HG02642 (cell line): ENCODE measurements at regions not wholly inside any gene's neighbourhood (a gene's known extent, or its start where the extent isn't known, plus 50 kb on each side); places are given as distances from the start of the nearest gene placed in this dataset.

ENCODE experiments used
- ATAC-seq: cut with Tn5 transposase; IDR thresholded peaks from one replicate; pipeline ENCODE4 v1.9.1; 2021; ENCODE audit warnings: mild to moderate bottlenecking; ENCODE audit not compliant: unreplicated experiment, poor library complexity

DNA sequence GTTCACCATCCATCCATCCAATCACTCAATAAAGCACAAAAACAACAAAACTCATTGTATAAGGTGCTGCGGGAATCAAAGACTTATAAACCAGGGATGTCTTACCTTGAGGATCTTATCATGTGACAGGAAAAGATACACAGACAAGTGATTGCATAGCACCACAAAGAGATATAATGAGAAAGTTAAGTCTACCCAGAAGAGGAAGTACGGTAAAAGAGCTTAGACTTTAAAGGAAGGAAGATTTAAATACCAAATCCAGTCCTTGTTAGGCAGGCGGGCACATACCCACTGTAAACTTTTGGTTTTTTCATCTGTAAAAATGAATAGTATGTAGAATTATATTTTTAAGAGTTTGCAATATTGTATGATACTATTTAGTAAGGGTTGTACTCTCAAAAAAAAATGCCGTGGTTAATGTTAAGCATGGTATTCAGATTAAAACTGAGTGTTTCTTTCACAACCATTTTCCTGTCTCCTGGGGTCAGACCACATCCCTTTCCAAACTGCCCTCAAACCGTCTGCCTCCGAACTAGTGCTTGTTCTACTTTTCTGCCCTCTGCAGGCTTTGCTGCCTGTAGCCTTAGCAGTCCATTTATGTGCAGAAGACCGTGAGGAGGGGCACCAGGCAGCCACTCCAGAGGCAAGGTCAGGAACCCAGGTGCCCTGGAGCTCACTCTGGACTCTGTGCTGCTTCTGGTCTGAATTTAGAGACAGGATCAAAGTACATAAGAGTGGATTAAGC is 179.5 kb upstream of the SYNDIG1 start:
- ATAC-seq = no peak

DNA sequence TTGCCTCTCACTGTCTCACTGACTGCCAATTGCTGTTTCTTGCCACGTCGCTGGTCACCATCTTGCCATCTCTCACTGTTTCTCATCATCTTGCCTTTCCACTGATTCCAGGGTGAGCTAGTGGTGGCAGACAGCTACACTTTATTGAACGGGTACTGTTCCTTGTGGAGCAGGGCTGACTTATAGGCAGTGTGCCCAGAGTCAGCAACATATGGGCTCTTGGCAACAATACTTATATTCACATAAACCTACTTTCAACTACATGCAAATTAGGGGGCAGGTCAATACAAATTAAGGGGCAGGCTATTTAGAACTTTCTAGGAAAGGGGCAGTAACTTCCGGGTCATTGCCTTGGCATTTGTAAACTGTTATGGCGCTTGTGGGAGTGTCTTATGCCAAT is 186.2 kb upstream of the SYNDIG1 start:
- no peak for ATAC-seq

DNA sequence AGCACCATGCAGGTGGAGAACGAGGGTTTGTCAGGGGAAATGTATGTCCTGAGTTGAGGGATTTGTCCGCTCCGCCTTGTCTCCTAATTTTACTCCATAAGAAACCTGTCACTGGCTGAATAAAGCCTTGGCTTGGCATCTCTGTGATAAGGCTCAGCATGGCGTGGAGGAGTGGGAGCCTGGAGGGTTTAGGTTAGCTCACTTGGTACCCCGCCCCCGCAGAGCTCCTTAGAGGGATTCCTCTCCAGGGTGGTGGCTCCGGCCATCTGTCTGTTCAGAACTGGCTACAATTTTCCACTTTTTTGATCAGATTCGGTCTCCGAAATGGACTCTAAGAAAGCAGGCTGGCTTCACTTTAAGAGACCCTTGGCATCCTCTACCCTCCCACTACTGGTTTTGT is 192.2 kb upstream of the SYNDIG1 start:
- no peak for ATAC-seq

DNA sequence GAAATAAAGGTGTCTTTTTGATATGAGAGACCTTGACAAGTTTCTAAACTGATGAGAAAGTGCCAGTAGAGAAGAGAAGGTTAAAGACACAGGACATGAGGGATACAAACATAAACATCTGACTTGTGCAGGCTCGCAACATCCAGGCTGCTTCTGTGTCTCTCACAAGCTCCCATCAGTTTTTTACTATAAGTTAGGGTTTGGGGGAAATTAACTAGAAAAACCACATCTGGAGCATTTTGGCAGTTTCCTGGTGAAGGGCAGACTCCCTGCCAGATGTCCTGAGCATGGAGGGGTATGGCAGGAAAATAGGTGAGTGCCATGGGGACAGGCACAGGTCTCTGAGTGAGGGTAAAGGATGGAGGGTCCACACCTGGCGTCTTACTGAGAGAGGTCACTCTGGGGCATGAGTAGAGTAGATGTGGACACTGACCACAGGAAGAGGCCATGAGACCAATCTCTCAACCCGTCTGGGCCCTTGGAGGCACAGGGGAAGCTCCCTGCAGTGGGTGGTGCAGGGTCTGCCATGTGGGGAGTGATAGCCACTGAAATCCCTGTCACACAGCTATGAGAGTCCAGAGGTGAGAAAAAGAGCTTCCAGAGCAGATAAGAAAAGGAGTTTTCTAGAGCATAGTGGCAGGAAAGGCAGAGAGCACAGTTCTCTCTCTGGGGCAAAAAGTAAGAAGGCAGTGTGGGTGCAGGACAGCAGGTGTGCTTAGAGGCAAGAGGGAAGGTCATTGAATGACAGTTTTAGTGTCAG is 193.3 kb upstream of the SYNDIG1 start:
- no peak for ATAC-seq

DNA sequence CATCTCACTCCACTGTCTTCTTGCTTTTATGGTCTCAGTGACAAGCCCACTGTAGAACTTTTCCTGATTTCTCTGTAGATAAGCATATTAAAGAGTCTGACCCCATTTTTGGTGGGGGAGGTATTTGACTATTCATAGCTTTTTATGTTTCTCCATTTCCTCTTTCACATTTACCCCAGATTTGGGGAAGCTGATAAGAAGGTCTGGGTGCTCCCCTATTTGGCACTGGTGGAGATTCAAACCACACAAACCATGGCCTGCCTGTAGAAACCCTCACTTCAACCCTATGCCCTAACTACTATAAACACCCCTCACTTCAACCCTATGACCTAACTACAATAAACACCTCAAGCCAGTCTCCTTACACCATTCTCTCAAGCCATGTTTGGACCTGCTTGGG is 196.2 kb upstream of the SYNDIG1 start:
- no peak for ATAC-seq

DNA sequence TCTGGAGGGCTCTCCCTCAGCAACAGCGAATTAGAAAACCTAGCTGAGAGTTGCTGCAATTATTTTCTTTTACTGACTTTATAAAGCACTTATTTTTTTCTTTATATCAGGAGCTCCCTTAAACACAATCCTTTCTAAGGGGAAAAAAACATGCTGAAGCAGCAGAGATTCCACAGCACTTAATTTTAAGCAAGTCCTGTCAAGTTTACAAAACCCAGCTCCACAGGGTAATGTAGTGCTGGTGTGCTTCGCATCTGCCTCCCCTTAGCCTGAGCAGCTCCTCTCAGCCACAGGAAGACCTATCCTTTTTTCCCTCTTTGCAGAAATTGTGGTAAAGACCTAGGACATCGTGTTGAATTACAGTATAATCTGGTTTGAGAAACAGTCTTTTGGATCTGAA is 208.1 kb upstream of the SYNDIG1 start:
- no peak for ATAC-seq

DNA sequence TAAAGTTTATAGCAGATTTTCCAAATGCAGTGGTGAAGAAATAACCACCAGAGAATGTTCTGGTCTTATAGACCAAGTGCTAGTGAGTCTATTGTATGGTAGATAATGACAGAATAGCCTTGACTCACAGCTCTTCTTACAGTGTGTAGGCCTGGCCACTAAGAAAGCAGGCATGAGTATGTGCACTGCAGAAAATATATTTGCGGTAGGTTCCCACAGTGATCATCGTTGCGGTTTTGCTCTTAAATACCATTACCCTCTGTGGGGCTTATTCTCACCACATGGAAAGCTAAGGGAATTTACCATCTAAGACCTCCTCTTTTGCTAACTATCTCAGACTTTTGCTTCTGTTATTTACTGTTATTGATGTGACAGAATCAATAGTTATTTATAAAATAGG is 212.3 kb upstream of the SYNDIG1 start:
- no peak for ATAC-seq

DNA sequence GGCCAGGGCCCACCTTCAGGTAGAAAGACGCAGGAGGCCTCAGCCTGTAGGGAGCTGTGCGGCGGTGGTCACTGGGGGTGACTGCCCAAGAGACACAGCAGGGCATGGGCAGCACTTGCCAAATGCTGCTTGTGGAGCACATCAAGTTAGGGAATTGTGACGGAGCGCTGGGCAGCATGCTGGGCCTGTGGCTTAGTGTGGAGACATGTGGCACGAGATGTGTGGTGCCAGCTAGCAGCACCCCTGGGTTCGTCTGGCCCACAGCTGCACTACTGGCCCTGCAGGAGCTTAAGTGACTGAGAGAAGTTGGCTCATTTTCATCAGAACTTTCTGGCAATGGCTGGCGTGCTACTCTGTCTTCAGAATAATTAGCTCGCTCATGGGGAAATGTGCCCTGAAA is 213.1 kb upstream of the SYNDIG1 start:
- ATAC-seq = no peak

DNA sequence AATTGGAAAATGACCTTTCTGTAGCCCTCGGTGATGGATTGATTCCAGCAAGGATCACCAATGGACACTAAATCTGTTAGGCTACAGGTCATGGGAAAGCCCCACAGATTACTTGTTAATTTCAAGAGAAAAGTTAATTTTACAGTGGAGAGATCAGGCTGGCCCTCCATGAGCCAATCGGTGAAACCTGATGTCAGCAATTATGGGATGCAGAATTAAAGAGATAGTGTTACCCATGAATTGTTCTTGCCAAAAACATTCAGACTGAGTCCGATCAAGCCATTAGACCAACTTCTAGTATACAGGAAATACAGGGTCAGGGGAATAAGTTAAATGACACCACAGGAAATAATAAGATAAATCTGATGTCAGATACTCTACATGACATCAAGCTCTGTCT is 214.9 kb upstream of the SYNDIG1 start:
- ATAC-seq = no peak

DNA sequence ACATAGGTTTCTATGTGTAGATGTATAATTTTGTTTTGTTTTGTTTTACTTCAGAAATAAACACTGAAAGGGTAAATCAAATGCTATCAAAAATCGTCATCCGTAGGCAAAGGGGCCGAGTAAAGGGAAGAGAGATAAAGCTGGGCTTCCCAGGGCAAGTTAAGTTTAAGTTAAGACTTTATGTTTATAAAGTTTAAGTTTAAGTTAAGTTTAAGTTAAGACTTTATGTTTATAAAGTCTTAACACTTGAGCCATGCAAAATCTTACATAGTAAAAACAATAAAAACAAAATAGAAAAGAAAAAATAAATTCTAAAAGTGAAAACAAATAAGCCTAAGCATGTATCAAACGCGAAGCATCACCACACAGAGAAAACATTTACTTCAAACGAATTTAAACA is 216.1 kb upstream of the SYNDIG1 start:
- ATAC-seq = no peak

DNA sequence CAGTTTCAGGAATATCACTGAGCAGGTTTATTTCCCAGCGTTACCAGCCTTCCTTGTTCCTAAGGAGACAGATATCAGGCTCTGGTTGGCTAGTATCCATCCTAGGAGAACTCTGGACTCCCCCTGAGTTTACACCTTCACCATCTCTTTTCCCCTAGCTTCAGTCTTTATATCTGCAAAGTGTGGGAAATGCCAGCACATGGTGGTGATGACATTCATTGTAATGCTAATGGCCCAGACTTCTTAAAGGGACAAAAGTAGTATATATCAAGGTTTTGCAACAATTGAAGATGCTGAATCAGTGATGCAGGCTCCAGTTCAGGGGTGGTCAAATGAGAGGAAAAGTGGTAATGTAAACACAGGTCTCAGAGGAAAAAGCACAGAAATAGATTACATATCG is 224.3 kb upstream of the SYNDIG1 start:
- ATAC-seq = no peak

DNA sequence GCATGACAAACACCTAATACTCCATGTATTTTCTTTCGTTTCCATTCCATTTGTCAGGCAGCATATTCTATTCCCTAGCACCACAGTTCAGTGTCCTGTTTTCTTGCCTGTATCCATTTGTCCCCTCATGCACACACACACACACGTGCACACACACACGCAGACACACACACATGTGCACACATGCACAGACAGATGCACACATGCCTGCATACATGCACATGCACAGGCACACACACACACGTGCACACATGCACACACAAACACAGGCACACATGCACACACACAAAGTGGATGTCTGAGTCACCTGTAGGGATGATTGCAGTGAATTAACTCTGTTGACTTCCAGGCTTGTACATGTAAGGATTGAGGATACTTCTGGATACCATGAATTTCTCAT is 226.7 kb upstream of the SYNDIG1 start:
- ATAC-seq = no peak

DNA sequence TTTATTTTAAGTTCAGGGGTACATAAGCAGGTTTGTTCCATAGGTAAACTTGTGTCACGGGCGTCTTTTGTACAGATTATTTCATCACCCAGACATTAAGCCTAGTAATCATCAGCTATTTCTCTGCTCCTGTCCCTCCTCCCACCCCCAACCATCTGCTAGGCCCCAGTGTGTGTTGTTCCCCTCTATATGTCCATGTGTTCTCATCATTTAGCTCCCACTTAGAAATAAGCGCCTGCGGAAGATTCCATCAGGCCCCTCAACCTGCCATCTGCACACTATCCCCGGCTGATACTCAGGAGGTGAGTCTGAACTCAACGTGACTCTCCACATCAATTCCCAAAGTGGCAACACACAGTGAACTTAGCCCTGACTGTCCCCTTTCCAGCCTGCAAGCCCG is 228.0 kb upstream of the SYNDIG1 start:
- no peak for ATAC-seq

DNA sequence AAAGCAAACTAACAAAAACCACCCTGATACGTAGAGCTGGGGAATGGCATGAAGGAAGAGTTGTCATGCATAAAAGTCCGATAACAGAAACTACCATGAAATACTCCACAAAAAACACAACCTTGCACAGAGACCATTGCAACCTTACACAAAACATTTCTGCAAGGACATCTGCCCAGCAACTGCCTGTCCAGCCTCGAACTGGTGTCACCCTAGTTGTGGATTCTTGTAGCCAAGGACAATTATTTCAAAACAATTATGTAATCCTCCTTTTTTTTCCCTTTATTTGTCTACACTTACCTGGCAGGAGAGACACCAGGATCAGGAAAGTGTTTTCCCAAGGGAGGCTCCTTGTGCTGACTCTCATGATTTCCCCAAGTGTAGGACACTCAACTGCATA is 232.5 kb upstream of the SYNDIG1 start:
- no peak for ATAC-seq

DNA sequence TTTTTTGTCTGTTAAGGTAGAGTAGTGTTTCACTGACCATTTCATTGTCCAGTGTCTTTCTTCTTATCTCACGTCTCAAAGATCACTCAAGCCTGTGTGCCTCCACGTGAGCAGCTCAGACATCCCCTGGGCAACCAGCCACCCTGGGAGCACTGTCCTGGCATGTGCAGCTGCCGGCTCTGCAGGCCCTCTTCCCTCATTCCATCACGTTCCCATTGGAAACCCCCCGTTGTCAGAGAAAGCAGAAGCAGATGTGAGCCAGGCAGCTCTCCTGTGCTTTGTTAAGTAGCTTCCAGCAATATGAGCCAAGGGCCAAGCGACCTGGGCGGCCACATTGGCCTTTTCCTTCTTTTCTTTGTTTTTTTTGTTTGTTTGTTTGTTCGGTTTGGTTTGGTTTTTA is 233.2 kb upstream of the SYNDIG1 start:
- no peak for ATAC-seq

DNA sequence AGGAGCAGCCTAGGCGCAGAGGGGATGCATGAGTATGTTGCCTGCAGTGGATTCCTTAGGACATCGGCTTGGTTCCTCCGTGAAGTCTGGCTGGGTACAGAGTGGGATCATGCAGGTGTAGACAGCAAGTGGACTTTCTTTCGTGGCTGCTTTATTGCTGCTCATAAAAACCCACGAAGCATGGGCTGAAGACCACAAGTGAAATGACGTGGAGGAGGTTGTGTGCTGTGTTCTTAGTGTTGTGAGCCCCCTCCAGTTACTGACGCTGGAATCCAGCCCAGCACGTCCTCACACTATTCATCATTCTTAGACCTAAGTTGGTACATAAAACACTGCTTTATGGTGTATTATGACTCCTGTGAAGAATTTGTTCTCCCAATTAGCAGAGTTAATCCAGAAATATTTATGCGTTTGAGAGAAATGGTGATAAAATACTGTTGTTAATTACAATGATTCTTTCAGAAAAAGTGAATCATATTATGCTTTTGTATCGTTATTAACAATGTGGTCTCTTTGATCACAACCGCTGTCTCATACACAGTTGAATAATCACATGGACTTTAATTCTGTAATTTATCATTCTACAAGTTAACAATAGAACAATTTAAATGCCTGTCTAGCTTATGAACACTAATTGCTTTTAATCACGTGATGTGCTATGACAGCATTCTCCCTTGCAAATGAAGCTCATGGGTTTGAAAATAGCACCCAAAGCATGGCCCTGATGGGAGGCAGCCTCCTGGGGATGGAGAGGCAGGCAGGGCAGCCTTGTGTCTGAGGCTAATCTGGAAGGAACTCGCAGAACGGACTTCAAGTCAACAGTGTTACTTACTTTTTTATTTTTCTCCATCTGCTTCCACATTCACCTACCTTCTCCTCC is 233.9 kb upstream of the SYNDIG1 start:
- no peak for ATAC-seq

DNA sequence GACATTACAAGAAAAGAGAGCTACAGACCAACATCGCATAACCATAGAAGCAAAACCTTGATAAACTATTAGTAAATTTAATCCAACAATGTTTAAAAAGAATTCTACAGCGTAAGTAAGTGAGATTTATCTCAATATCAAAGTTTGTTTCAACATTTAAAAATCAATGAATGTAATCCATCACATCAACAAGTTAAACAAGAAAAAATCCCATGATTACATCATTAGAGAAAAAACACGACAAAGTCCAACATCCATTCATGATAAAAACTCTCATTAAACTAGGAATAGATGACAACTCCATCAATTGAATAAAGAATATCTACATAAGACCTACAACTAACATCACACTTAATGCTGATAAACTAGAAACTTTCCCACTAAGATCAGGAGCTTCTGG is 239.0 kb upstream of the GGTLC1 start:
- no peak for ATAC-seq

DNA sequence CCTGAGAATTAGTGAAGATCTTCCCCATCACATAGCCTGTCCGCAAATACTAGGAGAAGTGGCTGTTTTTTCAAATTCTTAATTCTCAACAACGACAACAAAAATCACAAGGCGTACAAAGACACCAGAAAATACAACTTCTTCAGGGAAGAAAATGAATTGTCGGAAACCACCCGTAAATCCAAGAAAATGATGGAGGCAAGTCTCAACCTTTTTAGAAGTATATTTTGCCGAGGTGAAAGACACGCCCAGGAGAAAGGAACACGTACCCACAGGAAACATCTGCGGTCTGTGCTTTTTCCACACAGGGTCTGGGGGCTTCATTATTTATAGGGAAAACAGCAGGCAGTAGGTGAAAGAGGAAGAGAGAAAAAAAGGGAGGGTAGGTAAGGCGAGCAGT is 223.9 kb upstream of the GGTLC1 start:
- no peak for ATAC-seq

DNA sequence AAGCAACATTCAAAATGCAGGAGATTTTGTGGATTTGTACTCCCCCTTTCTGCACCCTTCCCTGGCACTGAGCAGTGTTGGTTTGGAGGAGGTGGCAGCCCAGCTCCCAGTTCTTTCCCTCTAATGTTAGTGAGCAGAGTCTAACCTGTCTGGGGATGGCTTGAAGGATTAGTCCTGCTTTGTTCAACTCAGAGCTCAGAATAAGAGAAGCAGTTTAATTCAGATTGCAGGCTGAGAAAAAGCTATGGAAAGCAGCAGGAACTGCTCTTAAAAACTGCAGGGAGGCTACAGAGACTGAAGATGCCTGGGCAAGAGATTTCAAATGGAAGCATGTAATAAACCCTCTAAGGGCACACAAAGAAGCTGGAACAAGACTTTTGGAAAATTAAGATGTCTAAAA is 223.4 kb upstream of the GGTLC1 start:
- ATAC-seq = no peak

DNA sequence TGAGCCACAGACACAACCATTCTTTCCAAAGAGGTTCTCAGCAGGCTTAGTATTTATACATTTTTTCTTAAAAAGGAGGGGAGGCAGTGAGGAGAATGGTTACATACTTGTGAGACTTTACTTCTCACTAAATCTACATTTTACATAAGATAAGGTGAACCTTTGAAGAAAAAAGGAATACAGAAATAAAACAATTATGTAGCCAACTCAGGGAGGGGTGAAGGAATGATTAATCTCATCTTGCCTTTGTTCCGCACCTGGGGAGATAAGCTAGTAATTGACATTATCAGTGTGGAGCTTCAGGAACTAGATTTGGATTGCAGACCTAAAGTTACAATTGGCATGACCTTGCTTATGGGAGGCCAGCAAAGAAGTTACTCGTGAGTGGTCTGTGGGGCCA is 221.8 kb upstream of the GGTLC1 start:
- ATAC-seq = no peak

DNA sequence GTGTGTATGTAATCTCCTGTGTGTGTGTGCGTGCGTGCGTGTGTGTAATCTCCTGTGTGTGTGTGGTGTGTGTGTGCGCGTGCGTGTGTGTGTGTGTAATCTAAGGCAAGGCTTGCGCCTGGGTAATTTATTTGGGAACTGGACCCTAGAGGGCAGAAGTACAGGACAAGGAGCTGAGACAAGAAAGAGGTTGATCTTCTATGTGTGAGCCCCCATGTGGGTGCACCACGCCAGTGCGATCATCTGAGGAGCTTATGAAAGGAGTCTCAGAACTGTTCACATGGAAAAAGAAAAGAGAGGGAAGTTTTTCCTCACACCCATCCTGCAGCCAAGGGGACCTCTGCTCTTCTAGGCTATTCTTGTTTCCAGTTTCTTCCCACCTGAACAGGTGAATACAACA is 220.1 kb upstream of the GGTLC1 start:
- ATAC-seq = no peak
